HepG2 (cell line): ENCODE measurements at regions not wholly inside any gene's neighbourhood (a gene's known extent, or its start where the extent isn't known, plus 50 kb on each side); places are given as distances from the start of the nearest gene placed in this dataset.

Experiments used
- ATAC-seq: fragments of 200-7000 bp; cut with Tn5 transposase; 3 replicates; pipeline ENCODE4 v1.9.1; 2020; ENCODE audit warnings: mild to moderate bottlenecking, moderate library complexity
- BruUV-seq: library from RNA; stranded (reverse); fragments of 400-500 nt; replicated peaks from 2 replicates; lab custom pipeline; 2021; lab: Mats Ljungman, UMichigan
- CTCF ChIA-PET: fragments of 300-600 bp; formaldehyde crosslinking; extraction: SDS; loops from one replicate; lab custom pipeline; 2021; ENCODE audit warnings: low total read pairs, inconsistent platforms, low intra/inter-chr PET ratio; lab: Yijun Ruan, JAX
- POLR2A ChIA-PET: fragments of 350-600 bp; sonication (Branson Sonifier 250); formaldehyde crosslinking; loops from one replicate; lab custom pipeline; 2020; ENCODE audit warnings: antibody characterized with exemption, inconsistent platforms; lab: Yijun Ruan, JAX
- DNase-seq: peaks from one replicate; pipeline ENCODE4 v3.0.0-alpha.2; 2015; ENCODE audit warnings: low spot score
- FAIRE-seq: peaks from 3 replicates; lab custom pipeline; 2011; peaks lifted over from hg19 to GRCh38; lab: Jason Lieb, UNC
- H2AFZ ChIP-seq: one replicate; pipeline ENCODE4 v1.6.1; 2011; ENCODE audit warnings: low read length, inconsistent platforms
- H3K27ac ChIP-seq: fragments of 300-600 bp; 3 replicates; pipeline ENCODE4 v1.8.0; 2011; ENCODE audit warnings: mixed run types, mild to moderate bottlenecking, mixed read lengths, low read length, inconsistent platforms; ENCODE audit not compliant: insufficient read depth; ENCODE audit errors: extremely low read length
- H3K27me3 ChIP-seq, 2 experiments: fragments of 200-600 bp in 1 of 2; 2 replicates in 1 of 2; 3 replicates in 1 of 2; pipeline versions ENCODE4 v1.6.0 to v1.8.0; 2011; ENCODE audit warnings: low read length in 2 of 2, mild to moderate bottlenecking in 2 of 2, moderate library complexity in 2 of 2, inconsistent platforms in 1 of 2; ENCODE audit not compliant: insufficient read depth in 2 of 2, control insufficient read depth in 1 of 2
- H3K36me3 ChIP-seq, 2 experiments: fragments of 200-600 bp in 1 of 2; replicated peaks in 1 of 2; 2 replicates in 1 of 2; 3 replicates in 1 of 2; pipeline versions ENCODE4 v1.5.1 to v1.8.0; 2011; ENCODE audit warnings: low read length in 2 of 2, inconsistent platforms in 1 of 2; ENCODE audit not compliant: insufficient read depth in 2 of 2, control insufficient read depth in 1 of 2
- H3K4me1 ChIP-seq: 2 replicates; pipeline ENCODE4 v1.5.1; 2012; ENCODE audit warnings: low read length, inconsistent platforms; ENCODE audit not compliant: insufficient read depth
- H3K4me2 ChIP-seq: 2 replicates; pipeline ENCODE4 v1.6.0; 2011; ENCODE audit warnings: low read depth, low read length, inconsistent platforms
- H3K4me3 ChIP-seq, 3 experiments: fragments of 200-600 bp in 1 of 3; sonication (generic), shearing (Covaris generic) in 1 of 3; replicated peaks in 1 of 3; 2 replicates each; pipeline ENCODE4 v1.5.1; 2011 to 2016; ENCODE audit warnings: low read length in 3 of 3, inconsistent platforms in 2 of 3, low read depth in 2 of 3, mild to moderate bottlenecking in 2 of 3, control low read depth in 1 of 3, mixed read lengths in 1 of 3; ENCODE audit not compliant: insufficient read depth in 1 of 3
- H3K79me2 ChIP-seq: one replicate; pipeline ENCODE4 v1.6.1; 2011; ENCODE audit warnings: low read length, inconsistent platforms; ENCODE audit not compliant: insufficient read depth
- H3K9ac ChIP-seq: 2 replicates; pipeline ENCODE4 v1.6.0; 2011; ENCODE audit warnings: mild to moderate bottlenecking, low read depth, low read length, inconsistent platforms; ENCODE audit not compliant: insufficient read depth
- H3K9me3 ChIP-seq: 2 replicates; pipeline ENCODE4 v1.5.1; 2012; ENCODE audit warnings: mild to moderate bottlenecking, low read length
- H4K20me1 ChIP-seq: 2 replicates; pipeline ENCODE4 v1.6.0; 2011; ENCODE audit warnings: inconsistent platforms, mild to moderate bottlenecking, low read length, moderate library complexity; ENCODE audit not compliant: insufficient read depth
- HOXA9 ChIP-seq: sonication (generic); formaldehyde crosslinking; IDR thresholded peaks from 2 replicates; pipeline ENCODE4 v1.8.1; 2022; ENCODE audit warnings: missing genetic modification reagents, mild to moderate bottlenecking, moderate library complexity, borderline replicate concordance
- SATB2 ChIP-seq: sonication (generic); formaldehyde crosslinking; IDR thresholded peaks from 2 replicates; pipeline ENCODE4 v1.5.0; 2020; ENCODE audit warnings: missing genetic modification reagents
- SOX13 ChIP-seq, 3 experiments: fragments of 450-650 bp in 1 of 3; sonication (generic) in 1 of 3; formaldehyde crosslinking in 1 of 3; IDR thresholded peaks in 2 of 3; conservative IDR thresholded peaks in 1 of 3; 2 replicates each; pipeline versions ENCODE4 v1.5.0 to v1.6.1; 2016 to 2020; ENCODE audit warnings: antibody characterized with exemption in 1 of 3, mild to moderate bottlenecking in 1 of 3, missing compliant biosample characterization in 1 of 3, missing genetic modification reagents in 1 of 3, moderate library complexity in 1 of 3
- ZMYM2 ChIP-seq: sonication (generic); formaldehyde crosslinking; IDR thresholded peaks from 2 replicates; pipeline ENCODE4 v1.8.0; 2022; ENCODE audit warnings: mild to moderate bottlenecking, missing genetic modification reagents
- ZNF547 ChIP-seq: sonication (generic); formaldehyde crosslinking; IDR thresholded peaks from 2 replicates; pipeline ENCODE4 v1.5.1; 2020; ENCODE audit warnings: mild to moderate bottlenecking, missing genetic modification reagents
- ZNF577 ChIP-seq: sonication (generic); formaldehyde crosslinking; IDR thresholded peaks from 2 replicates; pipeline ENCODE4 v1.4.0; 2020; ENCODE audit warnings: mild to moderate bottlenecking, low read depth, missing genetic modification reagents, borderline replicate concordance
- ZNF615 ChIP-seq: sonication (generic); formaldehyde crosslinking; IDR thresholded peaks from 2 replicates; pipeline ENCODE4 v1.5.0; 2020; ENCODE audit warnings: mild to moderate bottlenecking, missing genetic modification reagents, borderline replicate concordance
- WGBS: methylation state at CpG from one replicate; pipeline ENCODE4 v1.1.6; 2017; ENCODE audit warnings: low lambda C conversion rate; 5-methylcytosine and 5-hydroxymethylcytosine counted together
- in situ Hi-C: cut with HindIII; loops from 2 replicates; pipeline ENCODE4 v1.10.0; 2017; ENCODE audit warnings: low pct_unique_long_range_greater_than_20kb; ENCODE audit not compliant: extremely low pct_ligation_motif_present
- intact Hi-C: fragments of 100-400 bp; cut with micrococcal nuclease; formaldehyde crosslinking; loops from one replicate; pipeline ENCODE4 v1.10.0; 2022; ENCODE audit not compliant: unreplicated experiment
- TF ChIP-seq, protein P1 (sequence below): sonication (generic); formaldehyde crosslinking; IDR thresholded peaks from 2 replicates; pipeline ENCODE4 v1.4.0; 2020; ENCODE audit warnings: missing genetic modification reagents, borderline replicate concordance
- TF ChIP-seq, protein P2 (sequence below): sonication (generic); formaldehyde crosslinking; IDR thresholded peaks from 2 replicates; pipeline ENCODE4 v1.5.0; 2020; ENCODE audit warnings: missing genetic modification reagents

DNA sequence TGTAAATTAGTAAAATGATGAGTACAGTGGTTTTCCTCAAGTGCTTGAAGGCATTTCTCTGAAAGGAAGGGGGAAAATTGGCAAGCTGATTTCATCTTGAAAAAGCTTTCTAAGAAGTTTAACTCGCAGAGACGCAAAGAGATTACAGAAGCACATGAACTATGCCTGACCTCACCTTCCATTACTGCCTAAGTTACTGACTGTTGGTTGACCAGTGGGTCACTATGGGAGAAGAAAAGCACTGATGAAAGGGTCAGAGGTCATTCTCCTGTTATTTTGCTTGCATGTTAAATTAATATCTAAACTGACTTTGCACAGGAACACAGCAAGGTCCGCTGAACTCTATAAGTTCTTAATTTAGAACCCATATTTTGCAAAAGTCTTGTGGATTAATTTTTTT is 225.6 kb downstream of the ARL4A start:
- no peak overlapping the region for H2AFZ ChIP-seq
- intact Hi-C loops: loop anchor here (1.0 kb wide), 1 partner anchor 9 kb away; no protein-coding TSS in a partner anchor
- FAIRE-seq (no peak), DNase-seq (no peak), ATAC-seq (no peak)
- H3K4me3 ChIP-seq: no peak overlapping the region
- H3K79me2 ChIP-seq: no peaks in the 10 kb centered on the region
- ChIA-PET CTCF (no interaction called here), POLR2A (no interaction called here)
- TF ChIP-seq ZNF577 (no peak), ZNF547 (CRISPR knock-in tag) (no peak), SATB2 (no peak), SOX13 (IDR thresholded peaks at IDR 0.05) (no peak), SOX13 (CRISPR knock-in tag; conservative IDR thresholded peaks at IDR 0.05 in 1 of 2, IDR thresholded peaks at IDR 0.05 in 1 of 2) (no peak), ZNF615 (CRISPR knock-in tag) (no peak), HOXA9 (CRISPR knock-in tag) (no peak), ZMYM2 (CRISPR knock-in tag) (no peak)
- TF ChIP-seq, protein P1, sequence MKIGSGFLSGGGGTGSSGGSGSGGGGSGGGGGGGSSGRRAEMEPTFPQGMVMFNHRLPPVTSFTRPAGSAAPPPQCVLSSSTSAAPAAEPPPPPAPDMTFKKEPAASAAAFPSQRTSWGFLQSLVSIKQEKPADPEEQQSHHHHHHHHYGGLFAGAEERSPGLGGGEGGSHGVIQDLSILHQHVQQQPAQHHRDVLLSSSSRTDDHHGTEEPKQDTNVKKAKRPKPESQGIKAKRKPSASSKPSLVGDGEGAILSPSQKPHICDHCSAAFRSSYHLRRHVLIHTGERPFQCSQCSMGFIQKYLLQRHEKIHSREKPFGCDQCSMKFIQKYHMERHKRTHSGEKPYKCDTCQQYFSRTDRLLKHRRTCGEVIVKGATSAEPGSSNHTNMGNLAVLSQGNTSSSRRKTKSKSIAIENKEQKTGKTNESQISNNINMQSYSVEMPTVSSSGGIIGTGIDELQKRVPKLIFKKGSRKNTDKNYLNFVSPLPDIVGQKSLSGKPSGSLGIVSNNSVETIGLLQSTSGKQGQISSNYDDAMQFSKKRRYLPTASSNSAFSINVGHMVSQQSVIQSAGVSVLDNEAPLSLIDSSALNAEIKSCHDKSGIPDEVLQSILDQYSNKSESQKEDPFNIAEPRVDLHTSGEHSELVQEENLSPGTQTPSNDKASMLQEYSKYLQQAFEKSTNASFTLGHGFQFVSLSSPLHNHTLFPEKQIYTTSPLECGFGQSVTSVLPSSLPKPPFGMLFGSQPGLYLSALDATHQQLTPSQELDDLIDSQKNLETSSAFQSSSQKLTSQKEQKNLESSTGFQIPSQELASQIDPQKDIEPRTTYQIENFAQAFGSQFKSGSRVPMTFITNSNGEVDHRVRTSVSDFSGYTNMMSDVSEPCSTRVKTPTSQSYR (CRISPR knock-in tag): no peak
- TF ChIP-seq, protein P2, sequence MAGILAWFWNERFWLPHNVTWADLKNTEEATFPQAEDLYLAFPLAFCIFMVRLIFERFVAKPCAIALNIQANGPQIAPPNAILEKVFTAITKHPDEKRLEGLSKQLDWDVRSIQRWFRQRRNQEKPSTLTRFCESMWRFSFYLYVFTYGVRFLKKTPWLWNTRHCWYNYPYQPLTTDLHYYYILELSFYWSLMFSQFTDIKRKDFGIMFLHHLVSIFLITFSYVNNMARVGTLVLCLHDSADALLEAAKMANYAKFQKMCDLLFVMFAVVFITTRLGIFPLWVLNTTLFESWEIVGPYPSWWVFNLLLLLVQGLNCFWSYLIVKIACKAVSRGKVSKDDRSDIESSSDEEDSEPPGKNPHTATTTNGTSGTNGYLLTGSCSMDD (CRISPR knock-in tag): no peak
- in situ Hi-C loops: no loop called here
- no peaks in the 10 kb centered on the region for H4K20me1 ChIP-seq
- no peaks in the 10 kb centered on the region for H3K4me1 ChIP-seq
- H3K27ac ChIP-seq: no peak overlapping the region
- 44% methylated on average over 3 of the region's 3 CpGs for WGBS
- H3K4me2 ChIP-seq: no peak overlapping the region
- H3K9ac ChIP-seq: no peak overlapping the region
- H3K36me3 ChIP-seq: no peaks in the 10 kb centered on the region
- no TSS peak for BruUV-seq
- no peaks in the 10 kb centered on the region for H3K27me3 ChIP-seq
- H3K9me3 ChIP-seq: no peaks in the 10 kb centered on the region
